ENCODE measurements at regions not wholly inside any gene's neighbourhood (a gene's known extent, or its start where the extent isn't known, plus 50 kb on each side); places are given as distances from the start of the nearest gene placed in this dataset.

GRCh38 chr11:33514079-33514925 lies 186.3 kb downstream of the C11orf91 start:
- no peak for TF ChIP-seq CTCF (IDR thresholded peaks at IDR 0.05; ENCODE audit: insufficient read depth, low read length)
- no peak for DNase-seq (ENCODE audit: low read depth)
- H3K4me3 ChIP-seq (ENCODE audit: low read depth, low read length) = no peak overlapping the region

- H3K4me3 ChIP-seq (ENCODE audit: low read depth, low read length) = no peak overlapping the region
- no peak for DNase-seq (ENCODE audit: low read depth)
- TF ChIP-seq CTCF (IDR thresholded peaks at IDR 0.05; ENCODE audit: insufficient read depth, low read length) = no peak
Observed at GRCh38 chr11:33509632-33510031, 191.0 kb downstream of the C11orf91 start.

- no peak overlapping the region for H3K4me3 ChIP-seq (ENCODE audit: low read depth, low read length)
- DNase-seq (ENCODE audit: low read depth) = peak; percentile 52
Observed at GRCh38 chr11:33507967-33508366, 192.7 kb downstream of the C11orf91 start.

GRCh38 chr11:33507356-33507755 lies 193.3 kb downstream of the C11orf91 start:
- no peak overlapping the region for H3K4me3 ChIP-seq (ENCODE audit: low read depth, low read length)
- TF ChIP-seq CTCF (IDR thresholded peaks at IDR 0.05; ENCODE audit: insufficient read depth, low read length) = no peak
- DNase-seq (ENCODE audit: low read depth) = no peak

More at GRCh38 chr11:33507967-33508366, 192.7 kb downstream of the C11orf91 start:
- TF ChIP-seq CTCF (IDR thresholded peaks at IDR 0.05; ENCODE audit: insufficient read depth, low read length) = no peak

GRCh38 chr11:33505093-33505492 lies 195.5 kb downstream of the C11orf91 start:
- TF ChIP-seq CTCF (IDR thresholded peaks at IDR 0.05; ENCODE audit: insufficient read depth, low read length) = no peak
- H3K4me3 ChIP-seq (ENCODE audit: low read depth, low read length) = no peak overlapping the region
- no peak for DNase-seq (ENCODE audit: low read depth)

- DNase-seq (ENCODE audit: low read depth) = peak; percentile 70
- H3K4me3 ChIP-seq (ENCODE audit: low read depth, low read length) = no peak overlapping the region
- TF ChIP-seq CTCF (IDR thresholded peaks at IDR 0.05; ENCODE audit: insufficient read depth, low read length) = no peak
Observed at GRCh38 chr11:33500861-33501479, 199.7 kb downstream of the C11orf91 start.

Data from fibroblast of the aortic adventitia (primary cell).